ENCODE measurements at regions not wholly inside any gene's neighbourhood (a gene's known extent, or its start where the extent isn't known, plus 50 kb on each side); places are given as distances from the start of the nearest gene placed in this dataset.
A peak's percentile ranks its signal among the peaks of the same experiment; 100 is the strongest.

- Histone ChIP-seq H3K27ac (no peak overlapping the region), H3K27me3 (no peaks in the 10 kb centered on the region), H3K36me3 (no peaks in the 10 kb centered on the region), H3K4me1 (no peaks in the 10 kb centered on the region), H3K4me3 (no peak overlapping the region), H3K9me3 (no peaks in the 10 kb centered on the region)
- DNase-seq, result no peak
- intact Hi-C loops (cut with DNase I; ENCODE audit: low total_unique reads), result no loop called here
- TF ChIP-seq CTCF (IDR thresholded peaks at IDR 0.05) (no peak), POLR2A (IDR thresholded peaks at IDR 0.05) (no peak)
Observed at GRCh38 chr10:92747066-92747465, 57.3 kb downstream of the HHEX start.

- no peak for DNase-seq
- TF ChIP-seq CTCF (IDR thresholded peaks at IDR 0.05) (no peak), POLR2A (IDR thresholded peaks at IDR 0.05) (no peak)
- H3K27me3 ChIP-seq, result no peaks in the 10 kb centered on the region
- H3K4me3 ChIP-seq, result no peak overlapping the region
- H3K36me3 ChIP-seq, result no peaks in the 10 kb centered on the region
- H3K9me3 ChIP-seq, result no peaks in the 10 kb centered on the region
- intact Hi-C loops (cut with DNase I; ENCODE audit: low total_unique reads), result no loop called here
- H3K4me1 ChIP-seq, result no peaks in the 10 kb centered on the region
- H3K27ac ChIP-seq, result no peak overlapping the region
Observed at GRCh38 chr10:92747600-92747999, 57.8 kb downstream of the HHEX start.

- Histone ChIP-seq H3K36me3 (no peaks in the 10 kb centered on the region), H3K27me3 (no peaks in the 10 kb centered on the region), H3K4me3 (no peak overlapping the region), H3K27ac (peak overlapping the region; percentile 51 to 71), H3K9me3 (no peaks in the 10 kb centered on the region), H3K4me1 (no peaks in the 10 kb centered on the region)
- DNase-seq, result no peak
- TF ChIP-seq POLR2A (IDR thresholded peaks at IDR 0.05), result no peak
- TF ChIP-seq CTCF (IDR thresholded peaks at IDR 0.05), result no peak
- intact Hi-C loops (cut with DNase I; ENCODE audit: low total_unique reads), result no loop called here
Observed at GRCh38 chr10:92750791-92751533, 61.2 kb downstream of the HHEX start.

- H3K27ac ChIP-seq, result peak overlapping the region; percentile 51 to 71
- TF ChIP-seq CTCF (IDR thresholded peaks at IDR 0.05), result no peak
- no peak for TF ChIP-seq POLR2A (IDR thresholded peaks at IDR 0.05)
- H3K4me1 ChIP-seq, result no peaks in the 10 kb centered on the region
- intact Hi-C loops (cut with DNase I; ENCODE audit: low total_unique reads), result no loop called here
- no peaks in the 10 kb centered on the region for H3K27me3 ChIP-seq
- no peaks in the 10 kb centered on the region for H3K36me3 ChIP-seq
- DNase-seq, result no peak
- H3K9me3 ChIP-seq, result no peaks in the 10 kb centered on the region
- H3K4me3 ChIP-seq, result no peak overlapping the region
Observed at GRCh38 chr10:92751534-92751811, 61.7 kb downstream of the HHEX start.

GRCh38 chr10:92751827-92752226, 62.1 kb downstream of the HHEX start:
- Histone ChIP-seq H3K4me1 (no peaks in the 10 kb centered on the region), H3K36me3 (no peaks in the 10 kb centered on the region), H3K4me3 (no peak overlapping the region), H3K9me3 (no peaks in the 10 kb centered on the region), H3K27ac (peak overlapping the region; percentile 51 to 71), H3K27me3 (no peaks in the 10 kb centered on the region)
- no peak for TF ChIP-seq POLR2A (IDR thresholded peaks at IDR 0.05)
- no peak for TF ChIP-seq CTCF (IDR thresholded peaks at IDR 0.05)
- no peak for DNase-seq
- intact Hi-C loops (cut with DNase I; ENCODE audit: low total_unique reads), result no loop called here

All from uterus (tissue), 3 donors.